HG03565 (cell line): ENCODE measurements at regions not wholly inside any gene's neighbourhood (a gene's known extent, or its start where the extent isn't known, plus 50 kb on each side); places are given as distances from the start of the nearest gene placed in this dataset.
"Not testable (repeated sequence)": the region's sequence is repeated elsewhere in the genome, so short reads cannot be mapped to it uniquely, and the experiment has no call there.

Experiments
- ATAC-seq: cut with Tn5 transposase; IDR thresholded peaks from one replicate; pipeline ENCODE4 v1.9.1; 2021; ENCODE audit warnings: mild to moderate bottlenecking, moderate library complexity; ENCODE audit not compliant: unreplicated experiment

DNA sequence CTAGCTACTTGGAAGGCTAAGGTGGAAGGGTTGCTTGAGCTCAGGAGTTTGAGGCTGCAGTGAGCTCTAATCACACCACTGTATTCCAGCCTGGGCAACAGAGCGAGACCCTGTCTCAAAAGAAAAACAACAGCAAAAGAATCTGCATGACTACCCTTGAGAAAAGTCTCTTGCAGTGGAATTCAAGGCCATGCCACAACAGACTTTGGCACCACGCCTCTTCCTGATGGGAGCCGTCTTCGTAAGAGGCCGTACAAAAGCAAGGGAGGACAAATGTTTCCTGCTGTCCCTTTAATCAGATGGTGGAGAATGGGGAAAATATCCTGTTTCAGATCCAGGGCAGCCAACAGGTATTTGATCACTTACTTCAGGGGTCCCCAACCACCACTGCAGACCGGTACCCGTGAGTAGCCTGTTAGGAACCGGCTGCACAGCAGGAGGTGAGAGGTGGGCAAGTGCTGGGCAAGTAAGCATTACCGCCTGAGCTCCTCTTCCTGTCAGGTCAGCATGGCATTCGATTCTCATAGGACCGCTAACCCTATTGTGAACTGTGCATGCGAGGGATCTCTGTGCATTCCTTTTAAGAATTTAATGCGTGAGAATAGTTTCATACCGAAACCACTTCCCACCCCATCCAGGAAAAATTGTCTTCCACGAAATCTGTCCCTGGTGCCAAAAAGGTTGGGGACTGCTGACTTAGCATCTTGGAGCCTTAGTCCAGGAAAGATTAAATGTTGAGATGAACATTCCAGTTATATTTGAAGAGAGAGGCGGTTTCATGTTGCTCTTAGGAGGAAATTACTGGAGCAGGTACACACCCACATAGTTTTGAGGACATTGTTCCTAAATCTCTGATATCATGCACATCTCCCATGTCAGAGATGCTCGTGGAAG, 94.4 kb upstream of the XPO1 start:
- ATAC-seq, result no peak

DNA sequence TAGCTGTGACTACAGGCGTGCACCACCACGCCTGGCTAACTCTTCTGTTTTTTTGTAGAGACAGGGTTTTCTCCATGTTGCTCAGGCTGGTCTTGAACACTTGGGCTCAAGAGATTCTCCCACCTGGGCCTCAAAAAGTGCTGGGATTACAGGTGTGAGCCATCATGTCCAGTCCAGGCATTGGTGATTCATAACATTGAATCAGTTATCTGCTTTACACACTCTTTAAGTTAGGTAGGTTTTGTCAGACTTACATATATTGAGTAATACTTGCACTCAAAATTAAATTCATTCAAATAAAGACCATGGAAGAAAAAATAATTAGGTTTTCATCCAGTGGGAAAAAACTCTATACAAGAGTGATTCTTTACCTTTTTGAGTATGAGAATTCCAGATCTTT, 93.2 kb upstream of the XPO1 start:
- no peak for ATAC-seq

DNA sequence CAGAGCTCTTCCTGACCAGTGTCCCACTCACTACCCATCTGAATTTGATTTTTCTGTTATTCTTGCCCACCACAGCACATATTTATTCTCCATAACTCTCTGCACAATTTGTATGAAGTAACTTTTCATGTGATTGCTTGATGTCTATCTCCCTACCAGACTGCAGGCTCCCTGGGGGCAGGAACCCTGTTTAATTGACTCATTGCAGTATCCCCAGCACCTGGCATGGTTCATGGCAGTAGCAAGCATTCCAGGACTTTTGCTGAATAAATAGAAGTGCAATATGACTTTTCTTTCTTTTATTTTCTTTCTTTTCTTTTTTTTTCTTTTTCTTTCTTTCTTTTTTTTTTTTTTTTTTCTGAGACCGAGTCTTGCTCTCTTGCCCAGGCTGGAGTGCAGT, 88.7 kb upstream of the XPO1 start:
- no peak for ATAC-seq

DNA sequence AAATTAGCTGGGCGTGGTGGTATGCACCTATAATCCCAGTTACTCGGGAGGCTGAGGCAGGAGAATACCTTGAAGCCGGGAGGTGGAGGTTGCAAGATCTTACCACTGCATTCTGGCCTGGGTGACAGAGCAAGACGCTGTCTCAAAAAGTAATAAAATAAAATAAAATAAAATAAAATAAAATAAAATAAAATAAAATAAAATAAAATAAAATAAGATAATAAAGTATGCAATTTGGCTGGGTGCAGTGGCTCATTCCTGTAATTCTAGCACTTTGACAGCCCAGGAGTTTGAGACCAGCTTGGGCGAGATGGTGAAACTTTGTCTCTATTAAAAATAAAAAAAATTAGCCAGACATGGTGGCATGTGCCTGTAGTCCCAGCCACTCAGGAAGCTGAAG, 85.6 kb upstream of the XPO1 start:
- ATAC-seq, result no peak

DNA sequence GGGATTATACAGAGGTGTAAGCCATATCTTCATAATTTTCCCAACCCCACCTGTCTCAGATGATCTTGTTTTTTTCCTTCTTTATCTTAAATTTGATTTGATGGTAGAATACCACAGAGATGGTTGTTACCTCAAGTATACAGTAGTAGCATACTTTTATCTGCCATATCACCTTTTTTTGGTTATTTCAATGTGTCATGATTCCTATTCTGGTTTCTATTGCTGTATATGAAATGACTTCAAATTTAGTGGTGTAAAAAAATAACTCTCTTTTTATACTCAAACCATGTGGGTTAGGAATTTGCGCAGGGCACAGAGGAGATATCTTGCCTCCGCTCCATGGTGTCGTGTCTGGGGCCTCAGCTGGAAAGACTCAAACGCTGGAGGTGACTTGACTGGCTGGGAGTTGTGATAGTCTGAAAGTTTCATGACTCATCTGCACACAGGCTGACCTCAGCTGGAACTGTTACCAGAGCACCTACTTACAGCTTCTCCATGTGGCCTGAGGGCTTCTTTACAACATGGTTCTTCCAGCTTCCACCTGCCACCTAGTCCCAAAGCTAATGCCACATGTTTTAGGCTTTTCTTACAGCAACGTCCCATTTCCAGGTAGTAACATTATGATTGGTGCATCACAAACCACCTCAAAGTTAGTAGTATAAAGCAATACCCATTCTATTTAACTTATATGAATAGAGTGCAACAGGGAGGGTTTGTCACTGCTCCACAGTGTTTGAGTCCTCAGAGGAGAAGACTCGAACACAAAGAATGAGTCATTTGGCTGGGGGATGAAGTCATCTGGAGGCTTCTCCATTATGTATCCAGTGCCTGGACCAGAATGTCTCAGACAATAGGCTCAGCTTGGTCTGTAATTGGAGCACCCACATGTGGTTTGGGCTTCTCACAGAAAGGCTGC, 82.3 kb upstream of the XPO1 start:
- ATAC-seq, result no peak

DNA sequence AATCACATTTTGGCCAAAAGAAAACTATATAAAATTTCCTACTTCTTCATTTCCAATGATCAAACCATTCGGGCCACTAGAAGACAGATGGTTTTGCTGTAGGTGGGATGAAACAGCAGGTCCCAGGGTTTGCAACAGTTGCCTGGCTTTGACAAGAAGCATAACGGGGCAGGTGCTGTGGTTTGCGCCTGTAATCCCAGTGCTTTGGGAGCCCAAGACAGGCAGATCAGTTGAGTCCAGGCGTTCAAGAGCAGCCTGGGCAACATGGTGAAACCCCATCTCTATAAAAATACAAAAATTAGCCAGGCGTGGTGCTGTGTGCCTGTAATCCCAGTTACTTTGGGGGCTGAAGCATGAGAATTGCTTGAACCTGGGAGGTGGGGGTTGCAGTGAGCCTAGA, 81.4 kb upstream of the XPO1 start:
- ATAC-seq, result no peak

DNA sequence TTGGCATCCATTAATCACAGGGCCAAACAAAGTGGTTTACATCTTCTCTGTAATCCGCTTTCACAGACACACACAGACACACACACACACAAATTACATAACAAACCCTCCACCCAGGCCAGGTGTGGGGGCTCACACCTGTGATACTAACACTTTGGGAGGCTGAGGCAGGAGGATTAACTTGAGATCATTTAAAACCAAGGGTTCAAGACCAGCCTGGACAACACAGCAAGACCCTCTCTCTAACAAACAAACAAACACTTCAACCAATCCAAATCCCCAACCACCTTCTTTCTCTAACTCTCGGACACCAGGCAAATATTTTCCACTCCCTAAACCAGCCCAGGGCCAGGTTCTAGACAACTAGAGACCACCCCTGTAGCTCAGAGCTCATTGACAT, 79.5 kb upstream of the XPO1 start:
- ATAC-seq, result no peak

DNA sequence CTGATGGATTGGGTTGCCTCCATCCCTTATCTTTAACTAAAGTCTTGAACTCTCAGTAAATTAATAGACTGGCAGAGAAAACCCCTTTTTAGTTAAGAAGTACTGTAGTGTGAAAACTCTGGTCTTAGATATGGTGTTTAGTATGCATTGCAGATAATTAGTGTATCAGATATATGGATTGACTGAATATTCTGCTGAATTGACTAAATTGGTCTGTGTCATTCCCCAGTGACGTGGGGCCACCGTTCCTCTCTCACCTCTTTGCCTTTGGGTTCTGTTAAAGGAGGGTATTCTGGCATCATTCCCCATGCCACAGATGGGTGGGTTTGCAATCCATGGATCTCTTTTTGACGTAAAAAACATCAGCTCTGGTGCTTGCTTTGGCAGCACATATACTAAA, 67.1 kb upstream of the XPO1 start:
- ATAC-seq, result no peak

DNA sequence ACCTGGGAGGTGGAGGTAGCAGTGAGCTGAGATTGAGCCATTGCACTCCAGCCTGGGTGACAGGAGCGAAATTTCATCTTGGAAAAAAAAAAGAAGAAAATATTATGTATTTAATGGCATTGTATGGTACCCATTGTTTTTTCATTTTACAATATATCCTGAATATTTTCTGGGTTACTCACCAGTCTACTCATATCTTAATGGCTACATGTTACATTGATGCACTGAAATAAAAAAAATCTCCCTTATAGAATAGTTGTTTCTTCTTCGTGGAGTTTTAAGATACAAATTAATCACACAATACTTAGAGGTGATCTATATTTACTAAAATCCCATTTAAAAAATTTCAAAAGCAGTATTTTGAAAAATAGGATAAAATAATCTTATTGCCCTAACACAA, 66.3 kb upstream of the XPO1 start:
- ATAC-seq, result no peak

DNA sequence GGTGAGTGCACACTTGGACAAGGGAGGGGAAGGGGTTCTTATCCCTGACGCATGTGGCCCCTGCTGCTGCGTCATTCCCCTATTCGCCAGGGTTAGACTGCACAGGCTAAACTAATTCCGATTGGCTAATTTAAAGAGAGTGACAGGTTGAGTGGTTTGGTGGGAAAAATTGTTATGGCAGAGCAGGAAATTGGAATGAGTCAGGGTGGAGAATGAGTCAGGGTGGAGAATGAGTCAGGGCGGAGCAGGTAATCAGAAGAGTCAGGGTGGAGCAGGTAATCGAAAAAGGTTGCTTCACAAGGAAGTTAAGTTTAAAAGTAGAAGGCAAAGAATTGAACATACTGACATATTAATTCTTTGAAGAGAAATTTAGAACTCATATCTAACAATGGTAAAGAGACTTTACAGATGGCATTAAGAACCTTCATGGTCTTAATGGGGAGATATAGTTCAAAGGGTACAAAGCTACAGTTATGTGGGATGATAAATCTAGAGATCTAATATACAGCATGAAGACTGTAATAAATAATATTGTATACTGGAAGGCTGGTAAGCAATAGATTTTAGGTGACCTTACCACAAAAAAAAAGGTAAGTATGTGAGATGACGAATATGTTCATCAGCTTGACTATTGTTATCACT, 60.5 kb upstream of the XPO1 start:
- not testable (repeated sequence) for ATAC-seq

DNA sequence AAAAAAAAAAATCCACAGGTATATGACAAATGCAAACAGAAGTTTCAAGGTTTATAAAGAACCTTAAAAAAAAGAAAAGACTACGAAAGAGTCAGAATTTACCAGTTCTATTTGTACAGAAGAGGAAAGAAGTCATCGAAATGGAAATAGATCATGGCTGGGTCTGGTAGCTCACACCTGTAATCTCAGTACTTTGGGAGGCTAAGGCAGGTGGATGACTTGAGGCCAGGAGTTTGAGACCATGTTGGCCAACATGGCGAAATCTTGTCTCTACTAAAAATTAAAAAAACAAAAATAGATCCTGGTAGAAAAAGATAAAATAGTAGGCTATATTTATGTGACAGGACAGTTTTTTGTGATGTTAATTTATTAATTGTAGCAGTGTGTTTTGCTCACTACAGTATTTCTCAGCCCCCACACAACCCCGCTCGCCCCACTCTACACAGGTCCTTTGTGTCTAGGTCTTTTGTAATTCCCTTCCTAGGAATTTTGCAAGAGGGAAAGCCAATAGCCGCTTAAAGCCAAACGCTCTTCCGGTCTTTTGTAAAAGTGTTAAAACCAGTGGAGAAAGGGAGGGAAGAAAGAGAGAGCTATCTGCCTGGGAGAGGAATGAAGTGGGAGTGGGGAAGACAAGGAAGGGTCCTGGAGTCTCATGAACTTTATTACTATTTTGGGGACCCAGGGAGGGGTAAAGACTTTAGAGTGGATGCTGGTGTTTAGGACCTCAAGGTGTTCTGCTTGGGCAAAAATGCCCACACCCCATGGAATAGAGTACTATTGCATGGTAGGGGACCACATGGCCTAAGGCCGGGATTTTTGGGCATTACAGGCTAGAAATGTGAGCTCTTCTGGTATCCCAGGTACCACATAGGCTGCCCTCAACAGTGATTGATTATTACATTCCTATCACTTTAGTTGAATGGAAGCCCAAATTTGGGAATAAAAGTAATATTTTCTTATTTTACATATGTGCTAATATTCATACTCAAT, 59.4 kb upstream of the XPO1 start:
- no peak for ATAC-seq

DNA sequence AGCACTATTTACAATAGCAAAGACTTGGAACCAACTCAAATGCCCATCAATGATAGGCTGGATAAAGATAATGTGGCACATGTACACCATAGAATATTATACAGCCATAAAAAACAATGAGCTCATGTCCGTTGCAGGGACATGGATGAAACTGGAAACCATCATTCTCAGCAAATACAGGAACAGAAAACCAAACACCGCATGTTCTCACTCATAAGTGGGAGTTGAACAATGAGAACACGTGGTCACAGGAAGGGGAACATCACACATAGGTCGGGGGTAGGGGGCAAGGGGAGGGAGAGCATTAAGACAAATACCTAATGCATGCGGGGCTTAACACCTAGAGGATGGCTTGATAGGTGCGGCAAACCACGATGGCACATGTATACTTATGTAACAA, 56.0 kb upstream of the XPO1 start:
- not testable (repeated sequence) for ATAC-seq

DNA sequence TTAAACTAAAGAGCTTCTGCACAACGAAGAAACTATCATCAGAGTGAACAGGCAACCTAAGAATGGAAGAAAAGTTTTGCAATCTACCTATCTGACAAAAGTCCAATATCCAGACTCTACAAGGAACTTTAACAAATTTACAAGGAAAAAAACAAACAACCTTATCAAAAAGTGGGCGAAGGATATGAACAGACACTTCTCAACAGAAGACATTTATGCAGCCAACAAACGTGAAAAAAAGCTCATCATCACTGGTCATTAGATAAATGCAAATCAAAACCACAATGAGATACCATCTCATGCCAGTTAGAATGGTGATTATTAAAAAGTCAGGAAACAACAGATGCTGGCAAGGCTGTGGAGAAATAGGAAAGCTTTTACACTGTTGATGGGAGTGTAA, 55.5 kb upstream of the XPO1 start:
- not testable (repeated sequence) for ATAC-seq

DNA sequence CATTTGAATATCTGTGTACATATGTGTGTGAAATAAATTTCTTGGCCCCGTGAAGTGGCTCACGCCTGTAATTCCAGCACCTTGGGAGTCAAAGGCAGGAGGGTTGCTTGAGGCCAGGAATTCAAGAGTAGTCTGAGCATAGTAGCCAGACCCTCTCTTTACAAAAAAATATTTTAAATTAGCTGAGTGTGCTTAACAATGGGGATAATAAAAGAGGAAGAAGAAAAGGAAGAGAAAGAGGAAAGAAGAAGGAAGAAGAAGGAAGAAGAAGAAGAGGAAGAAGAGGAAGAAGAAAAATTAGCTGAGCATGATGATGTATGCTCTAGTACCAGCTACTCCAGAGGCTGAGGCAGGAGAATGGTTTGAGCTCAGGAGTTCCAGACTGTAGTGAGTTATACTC, 52.1 kb upstream of the XPO1 start:
- ATAC-seq, result no peak

DNA sequence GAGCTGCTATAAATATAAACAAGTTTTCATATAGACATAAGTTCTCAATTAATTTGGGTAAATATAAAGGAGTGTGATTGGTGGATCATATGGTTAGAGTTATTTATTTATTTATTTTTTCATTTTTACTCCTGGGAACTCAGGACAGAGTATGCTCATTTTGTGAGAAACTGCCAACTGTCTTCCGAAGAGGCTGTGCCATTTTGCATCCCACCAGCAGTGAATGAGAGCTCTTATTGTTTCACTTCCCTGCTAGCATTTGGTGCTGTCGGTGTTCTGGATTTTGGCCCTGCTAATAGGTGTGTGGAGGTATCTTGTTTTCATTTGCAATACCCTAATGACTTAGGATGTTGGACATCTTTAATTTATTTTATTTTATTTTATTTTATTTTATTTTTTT, 50.4 kb upstream of the XPO1 start:
- ATAC-seq, result no peak
